Mesenchymal stem cell (in vitro differentiated cells and primary cell): ENCODE measurements at regions not wholly inside any gene's neighbourhood (a gene's known extent, or its start where the extent isn't known, plus 50 kb on each side); places are given as distances from the start of the nearest gene placed in this dataset.

Experiments
- DNase-seq: peaks from one replicate; pipeline ENCODE4 v3.0.0-alpha.2; 2013
- H2AFZ ChIP-seq: one replicate; pipeline ENCODE4 v1.6.1; 2013; ENCODE audit warnings: low read depth, mild to moderate bottlenecking, control low read depth, inconsistent platforms, low read length, moderate library complexity
- H2AK5ac ChIP-seq: 2 replicates; pipeline ENCODE4 v1.6.1; 2013; ENCODE audit warnings: low read length, moderate library complexity, mild to moderate bottlenecking, inconsistent platforms; ENCODE audit not compliant: severe bottlenecking
- H2BK120ac ChIP-seq: one replicate; pipeline ENCODE4 v1.6.1; 2013; ENCODE audit warnings: low read depth, mild to moderate bottlenecking, inconsistent platforms, low read length, moderate library complexity
- H2BK12ac ChIP-seq, 2 experiments: one replicate each; pipeline ENCODE4 v1.6.1; 2013; ENCODE audit warnings: inconsistent platforms in 2 of 2, low read length in 2 of 2, mild to moderate bottlenecking in 2 of 2, moderate library complexity in 2 of 2, control low read depth in 1 of 2
- H2BK15ac ChIP-seq: one replicate; pipeline ENCODE4 v1.6.1; 2013; ENCODE audit warnings: mild to moderate bottlenecking, low read depth, inconsistent platforms; ENCODE audit not compliant: poor library complexity, severe bottlenecking
- H2BK5ac ChIP-seq: 2 replicates; pipeline ENCODE4 v1.6.1; 2013; ENCODE audit warnings: low read depth, mild to moderate bottlenecking, low read length, control low read depth, inconsistent platforms; ENCODE audit not compliant: poor library complexity, severe bottlenecking
- H3K14ac ChIP-seq, 2 experiments: one replicate each; pipeline ENCODE4 v1.6.1; 2013; ENCODE audit warnings: inconsistent platforms in 2 of 2, low read length in 2 of 2, control low read depth in 1 of 2, mild to moderate bottlenecking in 1 of 2, moderate library complexity in 1 of 2
- H3K18ac ChIP-seq, 2 experiments: one replicate each; pipeline ENCODE4 v1.6.1; 2013; ENCODE audit warnings: inconsistent platforms in 2 of 2, low read length in 2 of 2, control low read depth in 1 of 2, low read depth in 1 of 2, mild to moderate bottlenecking in 1 of 2
- H3K23ac ChIP-seq, 2 experiments: one replicate each; pipeline ENCODE4 v1.6.1; 2013; ENCODE audit warnings: inconsistent platforms in 2 of 2, low read length in 2 of 2, mild to moderate bottlenecking in 2 of 2, moderate library complexity in 2 of 2, control low read depth in 1 of 2
- H3K27ac ChIP-seq: 2 replicates; pipeline ENCODE4 v1.5.1; 2013; ENCODE audit warnings: mild to moderate bottlenecking, moderate library complexity, low read length, control low read depth, inconsistent platforms; ENCODE audit not compliant: poor library complexity, severe bottlenecking
- H3K27me3 ChIP-seq, 2 experiments: 2 replicates each; pipeline versions ENCODE4 v1.6.1 to v1.7.0; 2013; ENCODE audit warnings: low read length in 2 of 2, mild to moderate bottlenecking in 2 of 2, moderate library complexity in 2 of 2, control low read depth in 1 of 2, inconsistent platforms in 1 of 2; ENCODE audit not compliant: control insufficient read depth in 1 of 2, insufficient read depth in 1 of 2
- H3K36me3 ChIP-seq, 2 experiments: 2 replicates each; pipeline versions ENCODE4 v1.6.1 to v1.7.0; 2013; ENCODE audit warnings: low read length in 2 of 2, control low read depth in 1 of 2, inconsistent platforms in 1 of 2, low read depth in 1 of 2, mild to moderate bottlenecking in 1 of 2; ENCODE audit not compliant: insufficient read depth in 2 of 2, control insufficient read depth in 1 of 2
- H3K4ac ChIP-seq, 2 experiments: one replicate each; pipeline ENCODE4 v1.6.1; 2013; ENCODE audit warnings: inconsistent platforms in 2 of 2, low read length in 2 of 2, mild to moderate bottlenecking in 2 of 2, moderate library complexity in 2 of 2, control low read depth in 1 of 2, low read depth in 1 of 2
- H3K4me1 ChIP-seq: 2 replicates; pipeline ENCODE4 v1.6.1; 2013; ENCODE audit warnings: low read depth, low read length, control low read depth; ENCODE audit not compliant: control insufficient read depth, insufficient read depth
- H3K4me2 ChIP-seq: 2 replicates; pipeline ENCODE4 v1.6.1; 2013; ENCODE audit warnings: low read length, mild to moderate bottlenecking, inconsistent platforms; ENCODE audit not compliant: poor library complexity, severe bottlenecking
- H3K4me3 ChIP-seq, 2 experiments: 2 replicates each; pipeline versions ENCODE4 v1.5.1 to v1.7.0; 2013; ENCODE audit warnings: low read length in 2 of 2, mild to moderate bottlenecking in 2 of 2, control low read depth in 1 of 2, low read depth in 1 of 2; ENCODE audit not compliant: insufficient read depth in 1 of 2
- H3K79me1 ChIP-seq: replicated peaks from 2 replicates; pipeline ENCODE4 v1.6.1; 2013; ENCODE audit warnings: mild to moderate bottlenecking, control low read depth, low read length, inconsistent platforms; ENCODE audit not compliant: poor library complexity, severe bottlenecking
- H3K9ac ChIP-seq: 2 replicates; pipeline ENCODE4 v1.7.0; 2013; ENCODE audit warnings: mild to moderate bottlenecking, low read length, moderate library complexity
- H3K9me3 ChIP-seq: 2 replicates; pipeline ENCODE4 v1.7.0; 2013; ENCODE audit warnings: mild to moderate bottlenecking, low read length; ENCODE audit not compliant: control insufficient read depth
- H4K8ac ChIP-seq: one replicate; pipeline ENCODE4 v1.6.1; 2013; ENCODE audit warnings: inconsistent platforms, mild to moderate bottlenecking, low read length, moderate library complexity
- H4K91ac ChIP-seq: one replicate; pipeline ENCODE4 v1.6.1; 2013; ENCODE audit warnings: mild to moderate bottlenecking, low read length, inconsistent platforms
- WGBS: methylation state at CpG from one replicate; pipeline ENCODE4 v1.1.7; 2013; ENCODE audit warnings: mixed read lengths; 5-methylcytosine and 5-hydroxymethylcytosine counted together

GRCh38 chr3:22383285-22383684 lies 632.3 kb upstream of the ZNF385D start:
- Histone ChIP-seq H2AK5ac (no peak overlapping the region), H4K91ac (no peak overlapping the region), H3K18ac (no peak overlapping the region), H3K79me1 (no peaks in the 10 kb centered on the region), H3K4ac (no peak overlapping the region), H3K9me3 (no peaks in the 10 kb centered on the region), H3K23ac (no peak overlapping the region), H3K36me3 (no peaks in the 10 kb centered on the region), H3K14ac (no peak overlapping the region), H4K8ac (no peak overlapping the region), H3K9ac (no peak overlapping the region), H3K4me1 (no peaks in the 10 kb centered on the region), H2BK120ac (no peak overlapping the region), H3K27ac (no peak overlapping the region), H3K4me3 (no peak overlapping the region), H2BK15ac (no peak overlapping the region), H3K27me3 (peaks cover 0 to 12% of the 10 kb centered on the region in 2 experiments), H2BK12ac (no peak overlapping the region), H2AFZ (no peak overlapping the region), H2BK5ac (no peak overlapping the region), H3K4me2 (no peak overlapping the region)
- no peak for DNase-seq

GRCh38 chr3:22386107-22386506 lies 635.1 kb upstream of the ZNF385D start:
- no peak overlapping the region for H3K14ac ChIP-seq
- no peak overlapping the region for H2BK12ac ChIP-seq
- H3K23ac ChIP-seq = no peak overlapping the region
- H2AFZ ChIP-seq = no peak overlapping the region
- no peak overlapping the region for H4K8ac ChIP-seq
- no peak for DNase-seq
- no peak overlapping the region for H4K91ac ChIP-seq
- H3K4me3 ChIP-seq = no peak overlapping the region
- H3K27me3 ChIP-seq = no peaks in the 10 kb centered on the region
- no peak overlapping the region for H2BK5ac ChIP-seq
- WGBS = no CpG with 5 or more reads among the region's 2 CpGs
- no peak overlapping the region for H3K4me2 ChIP-seq
- H2BK15ac ChIP-seq = no peak overlapping the region
- H3K27ac ChIP-seq = no peak overlapping the region
- no peak overlapping the region for H2AK5ac ChIP-seq
- no peak overlapping the region for H2BK120ac ChIP-seq
- H3K36me3 ChIP-seq = no peaks in the 10 kb centered on the region
- H3K79me1 ChIP-seq = no peaks in the 10 kb centered on the region
- no peak overlapping the region for H3K9ac ChIP-seq
- no peak overlapping the region for H3K4ac ChIP-seq
- H3K18ac ChIP-seq = no peak overlapping the region
- no peaks in the 10 kb centered on the region for H3K4me1 ChIP-seq
- H3K9me3 ChIP-seq = no peaks in the 10 kb centered on the region

- Histone ChIP-seq H3K36me3 (no peaks in the 10 kb centered on the region), H3K9me3 (no peaks in the 10 kb centered on the region), H3K4me3 (no peak overlapping the region), H2AFZ (no peak overlapping the region), H4K91ac (no peak overlapping the region), H3K27ac (no peak overlapping the region), H2BK120ac (no peak overlapping the region), H3K79me1 (no peaks in the 10 kb centered on the region), H2BK15ac (no peak overlapping the region), H3K23ac (no peak overlapping the region), H2BK12ac (no peak overlapping the region), H2AK5ac (no peak overlapping the region), H3K4ac (no peak overlapping the region), H3K9ac (no peak overlapping the region), H2BK5ac (no peak overlapping the region), H3K27me3 (no peaks in the 10 kb centered on the region), H3K4me2 (no peak overlapping the region), H3K18ac (no peak overlapping the region), H4K8ac (no peak overlapping the region), H3K4me1 (no peaks in the 10 kb centered on the region), H3K14ac (no peak overlapping the region)
- no peak for DNase-seq
- 0% methylated on average over 1 of the region's 2 CpGs for WGBS
Measured at GRCh38 chr3:22392286-22392685, 641.3 kb upstream of the ZNF385D start.

- no peak overlapping the region for H3K14ac ChIP-seq
- no peaks in the 10 kb centered on the region for H3K79me1 ChIP-seq
- H2BK120ac ChIP-seq = no peak overlapping the region
- H3K4me2 ChIP-seq = no peak overlapping the region
- H3K4me1 ChIP-seq = no peaks in the 10 kb centered on the region
- no peak overlapping the region for H2AFZ ChIP-seq
- H3K18ac ChIP-seq = no peak overlapping the region
- no peak for DNase-seq
- H4K8ac ChIP-seq = no peak overlapping the region
- H3K27ac ChIP-seq = no peak overlapping the region
- H3K36me3 ChIP-seq = no peaks in the 10 kb centered on the region
- H4K91ac ChIP-seq = no peak overlapping the region
- H2BK5ac ChIP-seq = no peak overlapping the region
- H3K9me3 ChIP-seq = no peaks in the 10 kb centered on the region
- H3K27me3 ChIP-seq = no peaks in the 10 kb centered on the region
- no peak overlapping the region for H3K23ac ChIP-seq
- no peak overlapping the region for H2BK12ac ChIP-seq
- no peak overlapping the region for H3K4ac ChIP-seq
- H2AK5ac ChIP-seq = no peak overlapping the region
- no peak overlapping the region for H3K4me3 ChIP-seq
- H3K9ac ChIP-seq = no peak overlapping the region
- no peak overlapping the region for H2BK15ac ChIP-seq
Measured at GRCh38 chr3:22392859-22393258, 641.8 kb upstream of the ZNF385D start.
